Kidney epithelial cell (primary cell): ENCODE measurements at regions not wholly inside any gene's neighbourhood (a gene's known extent, or its start where the extent isn't known, plus 50 kb on each side); places are given as distances from the start of the nearest gene placed in this dataset.

Experiments
- DNase-seq: peaks from one replicate; pipeline ENCODE4 v3.0.0-alpha.2; 2010; ENCODE audit warnings: low read depth
- H3K27me3 ChIP-seq: 2 replicates; pipeline ENCODE4 v1.6.0; 2011; ENCODE audit warnings: low read length; ENCODE audit not compliant: control insufficient read depth, insufficient read depth
- H3K36me3 ChIP-seq: 2 replicates; pipeline ENCODE4 v1.5.1; 2011; ENCODE audit warnings: low read length; ENCODE audit not compliant: control insufficient read depth, insufficient read depth
- H3K4me3 ChIP-seq: 2 replicates; pipeline ENCODE4 v1.5.1; 2011; ENCODE audit warnings: low read depth, mild to moderate bottlenecking, control low read depth, low read length
- TF ChIP-seq, protein P1 (sequence below): IDR thresholded peaks from 2 replicates; pipeline ENCODE4 v1.5.1; 2011; ENCODE audit warnings: mild to moderate bottlenecking, moderate library complexity, low read length, control low read depth, inconsistent platforms; ENCODE audit not compliant: insufficient read depth, poor library complexity, severe bottlenecking

DNA sequence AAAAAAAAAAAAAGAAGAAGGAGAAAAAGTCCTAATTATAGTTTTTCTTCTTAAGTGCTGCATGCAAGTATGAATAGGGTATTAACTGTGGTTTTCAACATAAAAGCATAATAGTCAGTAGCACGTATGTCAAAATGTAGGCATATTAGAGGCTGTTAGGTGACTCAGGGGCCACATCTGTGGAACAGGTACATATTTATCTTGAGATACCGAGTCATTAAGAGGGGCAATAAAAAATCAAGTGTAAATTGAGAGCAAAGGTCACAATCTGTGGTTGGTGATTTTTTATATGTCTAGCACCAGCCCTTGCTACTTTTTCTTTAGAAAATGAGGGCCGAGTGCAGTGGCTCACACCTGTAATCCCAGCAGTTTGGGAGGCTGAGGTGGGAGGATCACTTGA, 1113.8 kb upstream of the RBFOX1 start:
- TF ChIP-seq, protein P1, sequence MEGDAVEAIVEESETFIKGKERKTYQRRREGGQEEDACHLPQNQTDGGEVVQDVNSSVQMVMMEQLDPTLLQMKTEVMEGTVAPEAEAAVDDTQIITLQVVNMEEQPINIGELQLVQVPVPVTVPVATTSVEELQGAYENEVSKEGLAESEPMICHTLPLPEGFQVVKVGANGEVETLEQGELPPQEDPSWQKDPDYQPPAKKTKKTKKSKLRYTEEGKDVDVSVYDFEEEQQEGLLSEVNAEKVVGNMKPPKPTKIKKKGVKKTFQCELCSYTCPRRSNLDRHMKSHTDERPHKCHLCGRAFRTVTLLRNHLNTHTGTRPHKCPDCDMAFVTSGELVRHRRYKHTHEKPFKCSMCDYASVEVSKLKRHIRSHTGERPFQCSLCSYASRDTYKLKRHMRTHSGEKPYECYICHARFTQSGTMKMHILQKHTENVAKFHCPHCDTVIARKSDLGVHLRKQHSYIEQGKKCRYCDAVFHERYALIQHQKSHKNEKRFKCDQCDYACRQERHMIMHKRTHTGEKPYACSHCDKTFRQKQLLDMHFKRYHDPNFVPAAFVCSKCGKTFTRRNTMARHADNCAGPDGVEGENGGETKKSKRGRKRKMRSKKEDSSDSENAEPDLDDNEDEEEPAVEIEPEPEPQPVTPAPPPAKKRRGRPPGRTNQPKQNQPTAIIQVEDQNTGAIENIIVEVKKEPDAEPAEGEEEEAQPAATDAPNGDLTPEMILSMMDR, result no peak
- no peak overlapping the region for H3K4me3 ChIP-seq
- DNase-seq, result no peak
- no peaks in the 10 kb centered on the region for H3K36me3 ChIP-seq
- H3K27me3 ChIP-seq, result no peaks in the 10 kb centered on the region

DNA sequence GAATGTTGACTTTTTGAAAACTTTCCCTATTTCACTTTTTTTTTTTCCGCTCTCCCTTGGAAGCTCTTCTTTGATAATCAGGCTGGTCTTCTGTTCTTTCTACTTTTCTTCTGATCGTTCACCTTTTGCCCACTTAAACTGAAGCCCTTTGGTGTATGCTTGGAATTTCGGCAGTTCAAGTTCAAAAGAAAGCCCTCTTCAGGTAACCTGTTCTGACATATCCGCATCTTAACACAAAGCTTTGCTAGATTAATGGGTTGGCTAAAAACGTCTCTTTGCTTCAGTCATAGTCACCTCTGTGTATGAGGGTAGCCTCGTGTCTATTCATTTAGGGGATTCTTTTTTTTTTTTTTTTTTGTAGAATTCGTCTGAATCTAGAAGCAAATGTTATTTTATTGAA, 1115.8 kb upstream of the RBFOX1 start:
- TF ChIP-seq, protein P1, result no peak
- Histone ChIP-seq H3K36me3 (no peaks in the 10 kb centered on the region), H3K4me3 (no peak overlapping the region), H3K27me3 (no peaks in the 10 kb centered on the region)
- DNase-seq, result no peak

DNA sequence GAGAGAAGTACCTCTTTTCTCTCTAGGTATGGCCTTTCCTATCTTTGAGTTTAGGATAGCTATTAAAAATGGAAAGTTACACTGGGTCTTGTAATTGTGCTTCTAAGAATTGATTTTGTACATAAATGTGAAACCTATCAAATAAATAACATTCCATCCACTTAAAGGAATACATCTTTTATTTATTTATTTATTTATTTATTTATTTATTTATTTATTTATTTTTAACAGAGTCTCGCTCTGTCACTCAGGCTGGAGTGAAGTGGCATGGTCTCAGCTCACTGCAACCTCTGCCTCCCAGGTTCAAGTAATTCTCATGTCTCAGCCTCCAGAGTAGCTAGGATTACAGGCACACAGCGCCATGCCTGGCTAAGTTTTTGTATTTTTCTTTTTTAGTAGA, 1114.0 kb upstream of the EEF2KMT start:
- TF ChIP-seq, protein P1, result no peak
- Histone ChIP-seq H3K27me3 (no peaks in the 10 kb centered on the region), H3K4me3 (no peak overlapping the region), H3K36me3 (no peaks in the 10 kb centered on the region)
- no peak for DNase-seq

DNA sequence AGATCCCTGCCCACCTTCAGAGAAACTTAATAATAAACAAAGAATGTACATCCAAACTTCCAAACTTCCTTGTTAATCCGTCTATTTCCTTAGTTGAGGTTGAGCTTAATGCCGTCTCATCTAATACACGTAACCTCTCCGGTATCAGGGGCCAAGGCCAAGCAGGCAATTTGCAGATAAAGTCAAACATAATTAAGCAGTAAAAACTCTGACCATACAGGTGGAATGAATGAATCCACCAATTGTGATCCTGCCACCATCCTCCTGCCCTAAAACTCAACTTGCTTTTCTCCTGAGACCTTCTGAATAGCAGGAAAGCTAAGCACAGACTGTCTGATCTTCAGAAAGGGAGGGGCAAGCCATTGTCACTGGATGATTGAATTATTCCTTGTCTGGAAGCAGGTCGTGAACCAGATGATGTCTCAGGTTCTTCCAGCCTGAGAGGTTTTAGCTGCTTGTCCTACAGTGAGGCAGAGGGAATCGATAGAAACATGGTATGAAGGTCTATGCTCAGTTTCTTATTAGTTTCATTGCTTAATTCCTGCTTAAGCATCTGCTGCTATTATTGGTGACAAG, 1111.8 kb upstream of the EEF2KMT start:
- TF ChIP-seq, protein P1, result no peak
- DNase-seq, result no peak
- Histone ChIP-seq H3K27me3 (no peaks in the 10 kb centered on the region), H3K4me3 (no peak overlapping the region), H3K36me3 (no peaks in the 10 kb centered on the region)

DNA sequence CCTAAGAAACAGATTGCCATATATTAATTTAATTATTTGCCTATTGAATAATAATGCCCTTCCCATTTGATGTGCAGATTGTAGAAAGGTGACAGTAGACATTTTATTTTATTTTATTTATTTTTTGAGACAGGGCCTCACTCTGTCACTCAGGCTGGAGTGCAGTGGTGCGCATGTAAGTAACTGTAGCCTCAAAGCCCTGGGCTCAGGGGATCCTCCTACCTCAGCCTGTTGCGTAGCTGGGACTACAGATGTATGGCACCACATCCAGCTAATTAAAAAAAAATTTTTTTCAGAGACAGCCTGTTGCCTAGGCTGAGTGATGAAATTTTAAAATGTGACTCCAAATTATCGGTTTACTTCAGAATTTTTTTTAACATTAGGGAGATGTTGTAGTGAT, 1110.0 kb upstream of the EEF2KMT start:
- H3K36me3 ChIP-seq, result no peaks in the 10 kb centered on the region
- no peak for DNase-seq
- no peaks in the 10 kb centered on the region for H3K27me3 ChIP-seq
- TF ChIP-seq, protein P1, result no peak
- no peak overlapping the region for H3K4me3 ChIP-seq

DNA sequence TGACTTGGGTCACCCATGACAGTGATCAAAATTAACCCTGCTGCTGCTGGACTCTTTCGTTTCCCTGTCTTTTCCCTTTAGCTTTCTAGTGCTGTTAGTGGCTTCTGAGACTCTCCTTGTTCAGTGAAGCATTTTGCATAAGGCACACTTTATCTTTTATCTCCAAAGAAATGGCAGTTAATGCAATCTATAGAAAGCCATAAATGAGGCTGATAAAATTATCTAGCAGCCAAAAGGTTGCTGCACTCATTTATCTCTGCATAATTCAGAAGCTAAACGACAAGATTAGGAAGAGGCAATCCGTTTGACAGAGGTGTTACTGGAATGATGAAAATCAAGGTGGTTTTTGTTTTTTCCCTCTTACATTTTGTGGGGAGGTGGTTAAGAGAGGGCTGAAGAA, 1109.5 kb upstream of the EEF2KMT start:
- no peaks in the 10 kb centered on the region for H3K36me3 ChIP-seq
- no peak for DNase-seq
- TF ChIP-seq, protein P1, result no peak
- H3K4me3 ChIP-seq, result no peak overlapping the region
- no peaks in the 10 kb centered on the region for H3K27me3 ChIP-seq
